AG09319 (cell line): ENCODE measurements at regions not wholly inside any gene's neighbourhood (a gene's known extent, or its start where the extent isn't known, plus 50 kb on each side); places are given as distances from the start of the nearest gene placed in this dataset.

Experiments
- DNase-seq: peaks from one replicate; pipeline ENCODE4 v3.0.0-alpha.2; 2010; ENCODE audit warnings: low read depth; ENCODE audit errors: extremely low read depth
- CTCF ChIP-seq: IDR thresholded peaks from 2 replicates; pipeline ENCODE4 v1.5.1; 2011; ENCODE audit warnings: low read depth, mild to moderate bottlenecking, inconsistent platforms, low read length, moderate library complexity

DNA sequence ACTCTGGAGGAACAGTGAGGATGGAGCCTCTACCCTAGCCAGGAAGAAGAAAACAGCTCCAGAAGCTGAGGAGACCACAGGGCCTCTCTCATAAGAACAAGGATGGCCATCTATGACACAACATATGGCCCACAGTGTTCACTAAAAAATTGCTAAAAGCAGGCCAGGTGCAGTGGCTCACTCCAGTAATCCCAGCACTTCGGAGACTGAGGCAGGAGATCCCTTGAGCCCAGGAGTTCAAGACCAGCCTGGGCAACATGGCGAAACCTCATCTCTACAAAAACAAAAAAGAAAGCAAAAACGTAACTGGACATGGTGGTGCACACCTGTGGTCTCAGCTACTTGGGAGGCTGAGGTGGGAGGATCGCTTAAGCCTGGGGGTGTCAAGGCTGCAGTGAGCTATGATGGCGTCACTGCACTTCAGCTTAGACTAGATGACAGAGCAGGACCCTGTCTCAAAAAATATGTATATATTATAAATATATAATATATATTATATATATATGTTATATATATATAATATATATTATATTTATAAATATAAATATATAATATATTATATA is 103.1 kb downstream of the TOMM20 start:
- no peak for TF ChIP-seq CTCF
- DNase-seq: no peak

GRCh38 chr1:235024711-235025421 is 103.8 kb downstream of the TOMM20 start:
- DNase-seq: no peak
- no peak for TF ChIP-seq CTCF

GRCh38 chr1:235023711-235024439 is 104.8 kb downstream of the TOMM20 start:
- DNase-seq: no peak
- TF ChIP-seq CTCF: no peak

DNA sequence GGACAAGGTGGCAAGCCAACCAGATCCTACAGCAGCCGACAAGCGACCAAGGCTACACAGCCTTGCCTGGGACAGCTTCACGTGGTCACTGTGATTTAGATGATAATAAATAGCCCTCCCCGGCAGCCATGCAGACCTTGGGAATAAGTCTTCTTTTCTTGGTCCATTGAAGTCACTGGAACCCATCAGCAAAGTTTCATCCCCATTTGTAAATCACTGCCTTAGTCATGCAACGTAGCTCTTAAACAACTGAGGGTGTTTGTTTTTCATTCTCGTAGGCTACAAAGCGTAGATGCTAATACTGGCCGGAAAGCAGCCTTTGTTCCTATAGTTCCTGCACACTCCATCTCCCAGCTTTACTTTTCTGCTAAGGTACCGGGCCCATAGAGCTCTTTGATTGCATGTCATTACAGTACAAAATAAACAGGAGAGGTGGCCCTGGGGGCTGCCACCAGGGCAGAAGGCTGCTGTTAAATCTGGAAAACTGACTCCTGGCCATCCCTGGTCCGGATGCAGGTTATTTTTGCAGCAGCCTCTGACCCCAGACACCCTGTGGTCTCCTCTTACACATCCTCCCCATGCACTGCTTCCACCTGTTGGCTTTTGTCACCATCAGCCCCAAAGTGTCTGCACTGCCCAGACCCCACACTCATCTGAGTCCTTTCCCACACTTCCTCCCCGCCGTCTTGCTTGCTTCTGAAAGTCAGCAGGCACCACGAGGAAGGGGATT is 105.5 kb downstream of the TOMM20 start:
- TF ChIP-seq CTCF: no peak
- DNase-seq: no peak

- TF ChIP-seq CTCF: no peak
- no peak for DNase-seq
Measured at GRCh38 chr1:235022341-235022980, 106.2 kb downstream of the TOMM20 start.

- no peak for TF ChIP-seq CTCF
- DNase-seq: no peak
Measured at GRCh38 chr1:235021815-235022214, 106.8 kb downstream of the TOMM20 start.
